SU-DHL-6 (cell line): ENCODE measurements at regions not wholly inside any gene's neighbourhood (a gene's known extent, or its start where the extent isn't known, plus 50 kb on each side); places are given as distances from the start of the nearest gene placed in this dataset.

Experiments
- H2AFZ ChIP-seq: fragments of 200-600 bp; sonication (generic); 2 replicates; pipeline ENCODE4 v1.6.1; 2014; ENCODE audit warnings: low read depth, mild to moderate bottlenecking, moderate library complexity, mixed read lengths, antibody characterized with exemption, low read length; ENCODE audit not compliant: severe bottlenecking
- H3F3A ChIP-seq: fragments of 200-600 bp; shearing (Covaris generic); 2 replicates; pipeline ENCODE4 v1.6.0; 2016; ENCODE audit warnings: antibody characterized with exemption, mild to moderate bottlenecking; ENCODE audit not compliant: insufficient read depth
- H3K27ac ChIP-seq: fragments of 200-600 bp; sonication (generic); 2 replicates; pipeline ENCODE4 v1.5.1; 2016; ENCODE audit warnings: low read depth, mild to moderate bottlenecking, low read length, moderate library complexity, mixed read lengths
- H3K27me3 ChIP-seq: fragments of 200-600 bp; sonication (generic), shearing (Covaris generic); 2 replicates; pipeline ENCODE4 v1.6.0; 2014; ENCODE audit warnings: mild to moderate bottlenecking, low read length
- H3K36me3 ChIP-seq: fragments of 200-600 bp; sonication (generic); 2 replicates; pipeline ENCODE4 v1.6.1; 2014; ENCODE audit warnings: mild to moderate bottlenecking, low read length, mixed read lengths
- H3K4me2 ChIP-seq: fragments of 300-600, 200-600 bp; shearing (Covaris generic), sonication (generic); 2 replicates; pipeline ENCODE4 v1.6.0; 2014; ENCODE audit warnings: low read length, low read depth, mild to moderate bottlenecking; ENCODE audit not compliant: poor library complexity, severe bottlenecking
- H3K4me3 ChIP-seq: fragments of 200-600 bp; sonication (generic); 2 replicates; pipeline ENCODE4 v1.5.1; 2014; ENCODE audit warnings: antibody characterized with exemption, low read length, mild to moderate bottlenecking, mixed read lengths; ENCODE audit not compliant: insufficient read depth, poor library complexity, severe bottlenecking
- H3K79me2 ChIP-seq: fragments of 200-600 bp; sonication (generic); 2 replicates; pipeline ENCODE4 v1.6.1; 2014; ENCODE audit warnings: mild to moderate bottlenecking, low read length, moderate library complexity; ENCODE audit not compliant: insufficient read depth
- H3K9ac ChIP-seq: fragments of 200-600 bp; sonication (generic); 2 replicates; pipeline ENCODE4 v1.7.0; 2014; ENCODE audit warnings: mild to moderate bottlenecking, low read length
- H3K9me2 ChIP-seq: fragments of 200-600 bp; sonication (generic); replicated peaks from 2 replicates; pipeline ENCODE4 v1.6.1; 2014; ENCODE audit warnings: low read length; ENCODE audit not compliant: insufficient read depth
- H3K9me3 ChIP-seq: fragments of 200-600 bp; sonication (generic); 2 replicates; pipeline ENCODE4 v1.6.1; 2014; ENCODE audit warnings: low read length, mixed read lengths; ENCODE audit not compliant: insufficient read depth
- H4K20me1 ChIP-seq: fragments of 200-600 bp; sonication (generic); 2 replicates; pipeline ENCODE4 v1.6.1; 2014; ENCODE audit warnings: low read depth, mild to moderate bottlenecking, antibody characterized with exemption, low read length, moderate library complexity, mixed read lengths
- CTCF ChIP-seq: fragments of 200-600 bp; sonication (generic); IDR thresholded peaks from one replicate; pipeline ENCODE4 v1.5.1; 2017; ENCODE audit warnings: antibody characterized with exemption, mild to moderate bottlenecking, low read length, moderate library complexity; ENCODE audit not compliant: insufficient read depth, poor library complexity, severe bottlenecking
- EZH2phosphoT487 ChIP-seq: fragments of 200-600 bp; sonication (generic), shearing (Covaris generic); conservative IDR thresholded peaks from 2 replicates; pipeline ENCODE4 v1.6.1; 2018; ENCODE audit warnings: mild to moderate bottlenecking, antibody characterized with exemption, low read length, moderate library complexity, mixed read lengths

- no peak overlapping the region for H2AFZ ChIP-seq
- no peaks in the 10 kb centered on the region for H4K20me1 ChIP-seq
- H3K9me3 ChIP-seq, result no peaks in the 10 kb centered on the region
- no peaks in the 10 kb centered on the region for H3K27me3 ChIP-seq
- no peak for TF ChIP-seq EZH2phosphoT487
- no peaks in the 10 kb centered on the region for H3K36me3 ChIP-seq
- H3F3A ChIP-seq, result no peaks in the 10 kb centered on the region
- no peaks in the 10 kb centered on the region for H3K9me2 ChIP-seq
- H3K9ac ChIP-seq, result no peak overlapping the region
- no peak overlapping the region for H3K4me2 ChIP-seq
- no peak overlapping the region for H3K27ac ChIP-seq
- H3K4me3 ChIP-seq, result no peak overlapping the region
- no peaks in the 10 kb centered on the region for H3K79me2 ChIP-seq
These were observed 64.7 kb upstream of the GRAMD2B start for GRCh38 chr5:126358525-126358924.

DNA sequence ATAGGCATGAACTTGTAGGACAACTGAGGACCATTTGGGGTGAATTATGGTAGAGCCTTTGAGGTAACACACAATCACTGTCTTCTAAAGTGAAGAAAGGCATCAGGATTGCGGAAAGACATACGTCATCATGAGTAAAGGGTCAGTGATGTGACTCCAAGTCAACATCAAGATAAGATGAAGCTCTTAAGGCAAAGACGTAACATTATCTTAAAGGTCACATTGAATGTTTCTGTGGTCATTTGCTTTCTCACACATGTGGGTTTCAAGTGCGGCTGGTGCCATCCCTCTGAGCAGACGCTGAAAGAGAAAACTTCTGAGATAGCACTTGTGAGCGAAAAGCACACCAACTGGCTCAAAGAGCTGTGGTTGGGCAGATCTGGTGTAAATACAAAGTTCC, 63.3 kb upstream of the GRAMD2B start:
- H3K9me2 ChIP-seq, result no peaks in the 10 kb centered on the region
- no peak overlapping the region for H3K27ac ChIP-seq
- no peaks in the 10 kb centered on the region for H3K27me3 ChIP-seq
- H3K4me2 ChIP-seq, result no peak overlapping the region
- no peaks in the 10 kb centered on the region for H3K36me3 ChIP-seq
- H3F3A ChIP-seq, result no peaks in the 10 kb centered on the region
- H2AFZ ChIP-seq, result no peak overlapping the region
- H3K79me2 ChIP-seq, result no peaks in the 10 kb centered on the region
- TF ChIP-seq EZH2phosphoT487 (no peak), CTCF (no peak)
- no peaks in the 10 kb centered on the region for H3K9me3 ChIP-seq
- H3K4me3 ChIP-seq, result no peak overlapping the region
- H4K20me1 ChIP-seq, result no peaks in the 10 kb centered on the region
- no peak overlapping the region for H3K9ac ChIP-seq

- H3K79me2 ChIP-seq, result no peaks in the 10 kb centered on the region
- H3K9ac ChIP-seq, result no peak overlapping the region
- TF ChIP-seq EZH2phosphoT487 (no peak), CTCF (no peak)
- H3K27ac ChIP-seq, result no peak overlapping the region
- H3K4me3 ChIP-seq, result no peak overlapping the region
- no peaks in the 10 kb centered on the region for H4K20me1 ChIP-seq
- no peaks in the 10 kb centered on the region for H3K9me2 ChIP-seq
- no peaks in the 10 kb centered on the region for H3K27me3 ChIP-seq
- H2AFZ ChIP-seq, result no peak overlapping the region
- H3K9me3 ChIP-seq, result no peaks in the 10 kb centered on the region
- no peak overlapping the region for H3K4me2 ChIP-seq
- H3K36me3 ChIP-seq, result no peaks in the 10 kb centered on the region
- H3F3A ChIP-seq, result no peaks in the 10 kb centered on the region
These were observed 62.7 kb upstream of the GRAMD2B start for GRCh38 chr5:126360467-126360866.

DNA sequence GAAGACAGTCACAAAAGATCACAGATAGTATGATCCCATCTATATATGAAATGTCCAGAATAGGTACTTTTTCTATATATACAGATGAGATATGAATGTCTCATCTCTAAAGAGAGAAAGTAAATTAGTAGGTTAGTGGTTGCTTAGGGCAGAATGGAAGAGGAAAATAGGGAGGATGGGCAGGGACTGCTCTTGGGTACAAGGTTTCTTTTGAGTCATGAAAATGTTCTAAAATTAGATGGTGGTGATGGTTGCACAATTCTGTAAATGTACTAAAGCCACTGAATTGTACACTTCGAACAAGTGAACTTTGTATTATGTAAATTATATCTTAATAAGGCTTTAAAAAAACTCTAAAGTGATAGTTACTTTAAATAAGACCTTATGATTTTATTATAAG, 59.6 kb upstream of the GRAMD2B start:
- H3F3A ChIP-seq, result no peaks in the 10 kb centered on the region
- H4K20me1 ChIP-seq, result no peaks in the 10 kb centered on the region
- no peaks in the 10 kb centered on the region for H3K27me3 ChIP-seq
- no peak for TF ChIP-seq EZH2phosphoT487
- H3K9me3 ChIP-seq, result no peaks in the 10 kb centered on the region
- no peaks in the 10 kb centered on the region for H3K36me3 ChIP-seq
- H3K27ac ChIP-seq, result no peak overlapping the region
- H3K4me3 ChIP-seq, result no peak overlapping the region
- H2AFZ ChIP-seq, result no peak overlapping the region
- H3K79me2 ChIP-seq, result no peaks in the 10 kb centered on the region
- H3K9ac ChIP-seq, result no peak overlapping the region
- no peak overlapping the region for H3K4me2 ChIP-seq
- no peaks in the 10 kb centered on the region for H3K9me2 ChIP-seq
